DOHH2 (cell line): ENCODE measurements at regions not wholly inside any gene's neighbourhood (a gene's known extent, or its start where the extent isn't known, plus 50 kb on each side); places are given as distances from the start of the nearest gene placed in this dataset.

Experiments used
- CTCF ChIP-seq: fragments of 200-600 bp; sonication (generic); IDR thresholded peaks from one replicate; pipeline ENCODE4 v1.5.1; 2014; ENCODE audit warnings: antibody characterized with exemption, mild to moderate bottlenecking, low read depth, low read length; ENCODE audit not compliant: poor library complexity, severe bottlenecking
- EZH2phosphoT487 ChIP-seq: fragments of 200-600 bp; sonication (generic); IDR thresholded peaks from 2 replicates; pipeline ENCODE4 v1.6.1; 2017; ENCODE audit warnings: borderline replicate concordance, mild to moderate bottlenecking, antibody characterized with exemption, low read length, moderate library complexity, mixed read lengths

GRCh38 chr17:56026915-56027314 lies 126.4 kb upstream of the ANKFN1 start:
- TF ChIP-seq CTCF (no peak), EZH2phosphoT487 (no peak)
